HG02588 (cell line): ENCODE measurements at regions not wholly inside any gene's neighbourhood (a gene's known extent, or its start where the extent isn't known, plus 50 kb on each side); places are given as distances from the start of the nearest gene placed in this dataset.
"Not testable (repeated sequence)": the region's sequence is repeated elsewhere in the genome, so short reads cannot be mapped to it uniquely, and the experiment has no call there.

Experiments used
- ATAC-seq: cut with Tn5 transposase; IDR thresholded peaks from one replicate; pipeline ENCODE4 v1.9.1; 2021; ENCODE audit warnings: mild to moderate bottlenecking, moderate library complexity; ENCODE audit not compliant: unreplicated experiment

- ATAC-seq, result no peak
These were observed 227.2 kb upstream of the ASCC3 start for GRCh38 chr6:101108286-101108685.

GRCh38 chr6:101110814-101111213, 229.7 kb upstream of the ASCC3 start:
- ATAC-seq, result no peak

GRCh38 chr6:101113468-101114260, 232.5 kb upstream of the ASCC3 start:
- no peak for ATAC-seq

- ATAC-seq, result no peak
These were observed 233.6 kb upstream of the ASCC3 start for GRCh38 chr6:101114703-101115102.

GRCh38 chr6:101116337-101116736, 235.2 kb upstream of the ASCC3 start:
- no peak for ATAC-seq

- ATAC-seq, result no peak
These were observed 236.4 kb upstream of the ASCC3 start for GRCh38 chr6:101117393-101118135.

- no peak for ATAC-seq
These were observed 236.9 kb upstream of the ASCC3 start for GRCh38 chr6:101118136-101118396.

GRCh38 chr6:101120747-101121146, 239.6 kb upstream of the ASCC3 start:
- ATAC-seq, result no peak

- no peak for ATAC-seq
These were observed 244.3 kb upstream of the ASCC3 start for GRCh38 chr6:101125380-101125971.

- no peak for ATAC-seq
These were observed 245.4 kb upstream of the ASCC3 start for GRCh38 chr6:101126501-101126900.

GRCh38 chr6:101129851-101130250, 248.7 kb upstream of the ASCC3 start:
- ATAC-seq, result no peak

- ATAC-seq, result no peak
These were observed 247.1 kb upstream of the GRIK2 start for GRCh38 chr6:101146389-101146788.

- ATAC-seq, result no peak
These were observed 243.3 kb upstream of the GRIK2 start for GRCh38 chr6:101150226-101150625.

GRCh38 chr6:101157638-101158037, 235.9 kb upstream of the GRIK2 start:
- not testable (repeated sequence) for ATAC-seq

GRCh38 chr6:101163611-101164010, 229.9 kb upstream of the GRIK2 start:
- no peak for ATAC-seq

- ATAC-seq, result no peak
These were observed 225.9 kb upstream of the GRIK2 start for GRCh38 chr6:101167638-101168037.

GRCh38 chr6:101171049-101171448, 222.5 kb upstream of the GRIK2 start:
- ATAC-seq, result not testable (repeated sequence)

- no peak for ATAC-seq
These were observed 214.8 kb upstream of the GRIK2 start for GRCh38 chr6:101178748-101179147.

GRCh38 chr6:101181006-101181405, 212.5 kb upstream of the GRIK2 start:
- ATAC-seq, result no peak

GRCh38 chr6:101188285-101188798, 205.2 kb upstream of the GRIK2 start:
- ATAC-seq, result not testable (repeated sequence)

- ATAC-seq, result no peak
These were observed 197.9 kb upstream of the GRIK2 start for GRCh38 chr6:101195588-101195987.

GRCh38 chr6:101199441-101199840, 194.1 kb upstream of the GRIK2 start:
- ATAC-seq, result no peak
